Loucy (cell line): ENCODE measurements at regions not wholly inside any gene's neighbourhood (a gene's known extent, or its start where the extent isn't known, plus 50 kb on each side); places are given as distances from the start of the nearest gene placed in this dataset.

Source experiments
- H2AFZ ChIP-seq: fragments of 200-600 bp; sonication (generic); 2 replicates; pipeline ENCODE4 v1.6.0; 2016; ENCODE audit warnings: antibody characterized with exemption, mild to moderate bottlenecking, low read length, moderate library complexity
- H3F3A ChIP-seq: fragments of 200-600 bp; 2 replicates; pipeline ENCODE4 v1.6.0; 2016; ENCODE audit warnings: antibody characterized with exemption, low read depth, mild to moderate bottlenecking
- H3K27me3 ChIP-seq: fragments of 200-600 bp; sonication (generic); 2 replicates; pipeline ENCODE4 v1.6.1; 2014; ENCODE audit warnings: low read length, mild to moderate bottlenecking; ENCODE audit not compliant: insufficient read depth, poor library complexity, severe bottlenecking
- H3K36me3 ChIP-seq: fragments of 200-600 bp; sonication (generic); 2 replicates; pipeline ENCODE4 v1.6.1; 2016; ENCODE audit warnings: low read length; ENCODE audit not compliant: insufficient read depth
- H3K4me1 ChIP-seq: fragments of 200-600 bp; sonication (generic); 2 replicates; pipeline ENCODE4 v1.5.1; 2014; ENCODE audit warnings: low read length, mild to moderate bottlenecking; ENCODE audit not compliant: insufficient read depth, poor library complexity, severe bottlenecking
- H3K4me2 ChIP-seq: fragments of 200-600 bp; sonication (generic); 2 replicates; pipeline ENCODE4 v1.6.0; 2014; ENCODE audit warnings: antibody characterized with exemption, low read length, low read depth, mild to moderate bottlenecking; ENCODE audit not compliant: poor library complexity, severe bottlenecking
- H3K4me3 ChIP-seq: fragments of 200-600 bp; sonication (generic); 2 replicates; pipeline ENCODE4 v1.5.1; 2014; ENCODE audit warnings: low read length, mild to moderate bottlenecking, mixed read lengths; ENCODE audit not compliant: poor library complexity, severe bottlenecking
- H3K79me2 ChIP-seq: fragments of 200-600 bp; sonication (generic); 2 replicates; pipeline ENCODE4 v1.6.1; 2014; ENCODE audit warnings: low read length; ENCODE audit not compliant: insufficient read depth
- H3K9ac ChIP-seq: fragments of 200-600 bp; sonication (generic); 2 replicates; pipeline ENCODE4 v1.6.0; 2014; ENCODE audit warnings: mild to moderate bottlenecking, low read depth, low read length, moderate library complexity; ENCODE audit not compliant: poor library complexity, severe bottlenecking
- H3K9me2 ChIP-seq: fragments of 200-600 bp; sonication (generic); replicated peaks from 2 replicates; pipeline ENCODE4 v1.6.1; 2016; ENCODE audit warnings: low read depth, low read length, mixed read lengths
- H3K9me3 ChIP-seq: fragments of 200-600 bp; sonication (generic); 2 replicates; pipeline ENCODE4 v1.6.1; 2014; ENCODE audit warnings: mild to moderate bottlenecking, antibody characterized with exemption, low read length, low read depth; ENCODE audit not compliant: insufficient read depth
- H4K20me1 ChIP-seq: fragments of 200-600 bp; sonication (generic); 2 replicates; pipeline ENCODE4 v1.6.0; 2014; ENCODE audit warnings: antibody characterized with exemption, low read length, mild to moderate bottlenecking; ENCODE audit not compliant: insufficient read depth, poor library complexity, severe bottlenecking
- EZH2phosphoT487 ChIP-seq: fragments of 200-600 bp; IDR thresholded peaks from 2 replicates; pipeline ENCODE4 v1.6.1; 2018; ENCODE audit warnings: antibody characterized with exemption, mild to moderate bottlenecking, moderate library complexity, borderline replicate concordance
- TF ChIP-seq, protein P1 (sequence below): fragments of 200-600 bp; sonication (generic); conservative IDR thresholded peaks from 2 replicates; pipeline ENCODE4 v1.5.1; 2014; ENCODE audit warnings: mild to moderate bottlenecking, antibody characterized with exemption, low read length

DNA sequence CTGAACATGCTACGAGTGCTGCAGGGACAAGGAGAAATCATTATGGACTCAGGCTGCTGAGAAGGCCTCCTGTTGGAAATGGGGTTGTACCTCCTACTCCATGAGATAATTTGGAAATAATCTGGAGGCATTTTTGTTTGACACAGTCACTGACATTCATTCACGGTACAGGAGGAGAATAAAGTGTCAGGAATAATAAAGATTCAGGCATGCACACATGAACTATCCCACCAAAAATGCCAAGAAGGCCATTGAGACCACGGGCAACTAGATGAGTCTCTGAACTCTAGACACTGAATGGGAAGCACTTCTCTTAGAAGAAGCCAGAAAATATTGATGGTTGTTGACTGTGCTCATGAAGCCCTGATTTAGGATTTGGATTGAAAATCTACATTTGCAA, 220.9 kb upstream of the HABP2 start:
- no peaks in the 10 kb centered on the region for H3K4me1 ChIP-seq
- no peaks in the 10 kb centered on the region for H3F3A ChIP-seq
- no peaks in the 10 kb centered on the region for H3K36me3 ChIP-seq
- H3K4me3 ChIP-seq: no peak overlapping the region
- TF ChIP-seq EZH2phosphoT487: no peak
- TF ChIP-seq, protein P1, sequence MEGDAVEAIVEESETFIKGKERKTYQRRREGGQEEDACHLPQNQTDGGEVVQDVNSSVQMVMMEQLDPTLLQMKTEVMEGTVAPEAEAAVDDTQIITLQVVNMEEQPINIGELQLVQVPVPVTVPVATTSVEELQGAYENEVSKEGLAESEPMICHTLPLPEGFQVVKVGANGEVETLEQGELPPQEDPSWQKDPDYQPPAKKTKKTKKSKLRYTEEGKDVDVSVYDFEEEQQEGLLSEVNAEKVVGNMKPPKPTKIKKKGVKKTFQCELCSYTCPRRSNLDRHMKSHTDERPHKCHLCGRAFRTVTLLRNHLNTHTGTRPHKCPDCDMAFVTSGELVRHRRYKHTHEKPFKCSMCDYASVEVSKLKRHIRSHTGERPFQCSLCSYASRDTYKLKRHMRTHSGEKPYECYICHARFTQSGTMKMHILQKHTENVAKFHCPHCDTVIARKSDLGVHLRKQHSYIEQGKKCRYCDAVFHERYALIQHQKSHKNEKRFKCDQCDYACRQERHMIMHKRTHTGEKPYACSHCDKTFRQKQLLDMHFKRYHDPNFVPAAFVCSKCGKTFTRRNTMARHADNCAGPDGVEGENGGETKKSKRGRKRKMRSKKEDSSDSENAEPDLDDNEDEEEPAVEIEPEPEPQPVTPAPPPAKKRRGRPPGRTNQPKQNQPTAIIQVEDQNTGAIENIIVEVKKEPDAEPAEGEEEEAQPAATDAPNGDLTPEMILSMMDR: no peak
- no peaks in the 10 kb centered on the region for H3K9me3 ChIP-seq
- H2AFZ ChIP-seq: no peak overlapping the region
- H3K9me2 ChIP-seq: no peaks in the 10 kb centered on the region
- no peak overlapping the region for H3K9ac ChIP-seq
- no peaks in the 10 kb centered on the region for H4K20me1 ChIP-seq
- no peaks in the 10 kb centered on the region for H3K79me2 ChIP-seq
- H3K27me3 ChIP-seq: no peaks in the 10 kb centered on the region
- no peak overlapping the region for H3K4me2 ChIP-seq

DNA sequence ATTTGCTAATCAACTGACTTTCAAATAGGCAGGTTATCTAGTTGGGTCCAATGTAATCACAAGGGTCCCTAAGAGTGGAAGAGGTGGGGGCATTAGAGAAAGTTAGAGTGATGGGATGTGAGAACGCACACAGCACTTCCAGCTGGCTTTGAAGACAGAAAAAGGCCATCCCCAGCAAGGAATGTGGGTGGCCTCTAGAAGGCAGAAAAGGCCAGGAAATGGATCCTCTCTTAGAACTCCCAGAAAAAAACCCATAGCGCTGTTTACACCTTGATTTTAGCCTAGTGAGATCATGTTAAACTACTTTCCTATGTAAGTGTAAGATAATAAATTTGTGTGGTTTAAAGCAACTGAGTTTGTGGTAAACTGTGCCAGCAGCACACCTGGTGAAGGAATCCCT, 219.5 kb upstream of the HABP2 start:
- no peak overlapping the region for H2AFZ ChIP-seq
- TF ChIP-seq EZH2phosphoT487: no peak
- TF ChIP-seq, protein P1: no peak

DNA sequence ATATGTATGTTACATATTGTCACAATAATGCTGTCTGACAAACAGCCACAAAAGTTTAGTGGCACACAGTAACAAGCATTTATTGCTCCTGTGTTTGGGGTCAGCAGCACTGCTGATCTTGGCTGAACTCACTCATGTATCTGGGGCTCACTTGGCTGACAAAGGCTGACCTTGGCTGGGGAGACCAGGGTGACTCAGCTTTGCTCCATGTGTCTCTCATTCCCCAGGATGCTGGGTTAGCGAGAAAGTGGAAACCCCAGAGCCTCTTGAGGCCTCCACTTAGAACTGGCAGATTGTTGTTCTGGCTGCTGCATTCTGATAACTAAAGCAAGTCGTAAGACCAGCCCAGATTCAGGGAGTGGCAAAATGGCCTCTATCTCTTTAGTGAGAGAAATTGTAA, 217.3 kb upstream of the HABP2 start:
- H3K9me3 ChIP-seq: no peaks in the 10 kb centered on the region
- no peaks in the 10 kb centered on the region for H3K27me3 ChIP-seq
- no peaks in the 10 kb centered on the region for H3F3A ChIP-seq
- H3K4me1 ChIP-seq: no peaks in the 10 kb centered on the region
- H4K20me1 ChIP-seq: no peaks in the 10 kb centered on the region
- H3K79me2 ChIP-seq: no peaks in the 10 kb centered on the region
- no peaks in the 10 kb centered on the region for H3K36me3 ChIP-seq
- H2AFZ ChIP-seq: no peak overlapping the region
- no peak overlapping the region for H3K9ac ChIP-seq
- H3K4me3 ChIP-seq: no peak overlapping the region
- H3K9me2 ChIP-seq: no peaks in the 10 kb centered on the region
- no peak for TF ChIP-seq EZH2phosphoT487
- TF ChIP-seq, protein P1: no peak
- H3K4me2 ChIP-seq: no peak overlapping the region

More for the DNA sequence above, 219.5 kb upstream of the HABP2 start:
- H3F3A ChIP-seq: no peaks in the 10 kb centered on the region
- H3K36me3 ChIP-seq: no peaks in the 10 kb centered on the region
- H3K79me2 ChIP-seq: no peaks in the 10 kb centered on the region
- H3K9me2 ChIP-seq: no peaks in the 10 kb centered on the region
- H3K9ac ChIP-seq: no peak overlapping the region
- H3K9me3 ChIP-seq: no peaks in the 10 kb centered on the region
- H3K4me2 ChIP-seq: no peak overlapping the region
- H3K4me3 ChIP-seq: no peak overlapping the region
- H3K4me1 ChIP-seq: no peaks in the 10 kb centered on the region
- no peaks in the 10 kb centered on the region for H3K27me3 ChIP-seq
- H4K20me1 ChIP-seq: no peaks in the 10 kb centered on the region
